SK-N-MC (cell line): ENCODE measurements at regions not wholly inside any gene's neighbourhood (a gene's known extent, or its start where the extent isn't known, plus 50 kb on each side); places are given as distances from the start of the nearest gene placed in this dataset.

Experiments
- EZH2 ChIP-seq: fragments of 200-600 bp; sonication (generic); IDR thresholded peaks from one replicate; pipeline ENCODE4 v1.6.1; 2017; ENCODE audit warnings: antibody characterized with exemption
- POLR2AphosphoS5 ChIP-seq: IDR thresholded peaks from 2 replicates; pipeline ENCODE4 v1.6.1; 2012; ENCODE audit warnings: mild to moderate bottlenecking, low read depth, low read length, borderline replicate concordance

- TF ChIP-seq POLR2AphosphoS5 (no peak), EZH2 (no peak)
Measured at GRCh38 chr13:44298314-44298713, 75.3 kb upstream of the SERP2 start.
